ENCODE measurements at regions not wholly inside any gene's neighbourhood (a gene's known extent, or its start where the extent isn't known, plus 50 kb on each side); places are given as distances from the start of the nearest gene placed in this dataset.

- no peaks in the 10 kb centered on the region for H4K20me1 ChIP-seq (ENCODE audit: insufficient read depth)
- H2AFZ ChIP-seq, result no peak overlapping the region
- DNase-seq, result no peak
- no peak overlapping the region for H3K27ac ChIP-seq
- 75 to 79% methylated on average over 7 to 8 of the region's 10 CpGs for WGBS, 2 experiments (ENCODE audit: low coverage in 1 of 2, low lambda C conversion rate in 2 of 2, missing lambda C conversion rate in 2 of 2)
- no peaks in the 10 kb centered on the region for H3K9me2 ChIP-seq (ENCODE audit: insufficient read depth)
- H3K4me1 ChIP-seq (ENCODE audit: insufficient read depth), result peaks cover 13% of the 10 kb centered on the region
- no peaks in the 10 kb centered on the region for H3K79me2 ChIP-seq (ENCODE audit: insufficient read depth)
- H3F3A ChIP-seq (ENCODE audit: insufficient read depth), result no peaks in the 10 kb centered on the region
- H3K4me3 ChIP-seq, result no peak overlapping the region
- no peak overlapping the region for H3K4me2 ChIP-seq (ENCODE audit: unreplicated experiment)
- H3K36me3 ChIP-seq (ENCODE audit: low read depth), result no peaks in the 10 kb centered on the region
- no peaks in the 10 kb centered on the region for H3K27me3 ChIP-seq (replicated peaks; ENCODE audit: insufficient read depth)
- H3K9ac ChIP-seq, result no peak overlapping the region
- in situ Hi-C loops (cut with MboI), result no loop called here
- H3K9me3 ChIP-seq (ENCODE audit: low read depth), result no peaks in the 10 kb centered on the region
- TF ChIP-seq EZH2phosphoT487 (IDR thresholded peaks at IDR 0.05; ENCODE audit: insufficient read depth, low read depth), result no peak
- no peak for TF ChIP-seq EZH2 (IDR thresholded peaks at IDR 0.05; ENCODE audit: insufficient read depth, poor library complexity, severe bottlenecking)
These were observed 234.1 kb downstream of the BCL11B start for GRCh38 chr14:99037777-99038430.

- no peak overlapping the region for H3K9ac ChIP-seq
- no peak overlapping the region for H3K27ac ChIP-seq
- no peaks in the 10 kb centered on the region for H3K79me2 ChIP-seq (ENCODE audit: insufficient read depth)
- H3K4me2 ChIP-seq (ENCODE audit: unreplicated experiment), result no peak overlapping the region
- in situ Hi-C loops (cut with MboI), result no loop called here
- H3K9me2 ChIP-seq (ENCODE audit: insufficient read depth), result no peaks in the 10 kb centered on the region
- no peak for DNase-seq
- peaks cover 13% of the 10 kb centered on the region for H3K4me1 ChIP-seq (ENCODE audit: insufficient read depth)
- TF ChIP-seq EZH2 (IDR thresholded peaks at IDR 0.05; ENCODE audit: insufficient read depth, poor library complexity, severe bottlenecking), result no peak
- TF ChIP-seq EZH2phosphoT487 (IDR thresholded peaks at IDR 0.05; ENCODE audit: insufficient read depth, low read depth), result no peak
- no peak overlapping the region for H2AFZ ChIP-seq
- no peaks in the 10 kb centered on the region for H3F3A ChIP-seq (ENCODE audit: insufficient read depth)
- H3K36me3 ChIP-seq (ENCODE audit: low read depth), result no peaks in the 10 kb centered on the region
- WGBS, 2 experiments (ENCODE audit: low coverage in 1 of 2, low lambda C conversion rate in 2 of 2, missing lambda C conversion rate in 2 of 2), result 57 to 68% methylated on average over 4 of the region's 4 CpGs
- no peaks in the 10 kb centered on the region for H4K20me1 ChIP-seq (ENCODE audit: insufficient read depth)
- no peaks in the 10 kb centered on the region for H3K27me3 ChIP-seq (replicated peaks; ENCODE audit: insufficient read depth)
- H3K4me3 ChIP-seq, result no peak overlapping the region
- H3K9me3 ChIP-seq (ENCODE audit: low read depth), result no peaks in the 10 kb centered on the region
These were observed 233.6 kb downstream of the BCL11B start for GRCh38 chr14:99038431-99038820.

DNA sequence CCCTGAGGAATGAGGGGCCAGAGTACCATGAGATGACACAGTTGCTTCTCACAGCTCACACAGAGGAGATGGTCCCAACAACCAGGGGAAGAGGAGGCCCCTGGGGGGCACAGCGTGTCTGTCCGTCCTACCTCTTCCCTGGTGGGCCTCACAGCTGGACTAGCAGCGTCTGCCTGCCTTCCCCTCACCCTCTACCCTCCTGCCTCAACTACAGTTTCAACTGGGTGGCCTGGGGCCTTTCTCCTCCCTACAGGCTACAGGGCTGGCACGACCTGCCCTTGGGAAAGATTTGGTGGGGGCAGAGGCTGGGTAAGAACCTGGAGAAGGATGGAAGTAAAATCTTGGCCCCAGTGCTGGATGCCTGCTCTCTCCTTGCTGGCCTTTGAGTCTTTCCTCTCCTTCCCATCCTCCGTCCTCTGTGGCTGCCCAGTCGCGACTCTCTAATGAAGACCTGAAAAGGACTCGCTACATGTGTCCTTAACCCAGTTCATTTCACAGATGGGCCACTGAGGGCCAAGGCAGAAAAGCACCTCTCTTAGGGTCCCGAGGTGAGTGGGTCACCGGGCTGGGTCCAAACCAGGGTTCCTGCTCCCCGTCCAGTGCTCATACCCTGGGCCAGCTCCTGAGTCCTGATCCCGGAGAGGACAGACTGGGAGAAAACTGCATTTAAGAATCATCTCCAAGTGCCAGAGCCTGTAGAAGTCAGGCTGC, 232.5 kb downstream of the BCL11B start:
- H2AFZ ChIP-seq, result no peak overlapping the region
- no peak for TF ChIP-seq EZH2phosphoT487 (IDR thresholded peaks at IDR 0.05; ENCODE audit: insufficient read depth, low read depth)
- TF ChIP-seq EZH2 (IDR thresholded peaks at IDR 0.05; ENCODE audit: insufficient read depth, poor library complexity, severe bottlenecking), result no peak
- 88% methylated on average over 12 of the region's 12 CpGs for WGBS, 2 experiments (ENCODE audit: low coverage in 1 of 2, low lambda C conversion rate in 2 of 2, missing lambda C conversion rate in 2 of 2)

DNA sequence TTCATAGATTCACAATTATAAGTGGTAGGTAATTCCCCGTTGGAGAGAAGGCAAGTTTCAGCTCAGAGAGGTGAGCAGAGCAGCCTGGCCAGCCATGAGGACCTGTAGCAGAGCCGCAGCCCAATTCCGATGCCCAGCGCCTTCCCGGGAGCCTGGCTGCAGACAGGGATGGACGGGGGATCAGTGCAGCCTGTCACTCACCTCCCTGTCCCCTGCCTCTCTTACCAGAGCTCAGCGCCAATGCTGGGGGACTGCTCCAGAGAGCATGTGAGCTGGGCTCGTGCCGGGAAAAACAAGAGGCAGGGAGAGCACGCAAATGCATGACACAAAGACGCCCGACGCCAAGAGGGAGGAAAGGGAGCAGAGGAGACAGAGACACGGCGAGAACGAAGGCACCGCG, 231.9 kb downstream of the BCL11B start:
- Histone ChIP-seq H4K20me1 (ENCODE audit: insufficient read depth) (no peaks in the 10 kb centered on the region), H3K9me3 (ENCODE audit: low read depth) (no peaks in the 10 kb centered on the region), H3K9me2 (ENCODE audit: insufficient read depth) (no peaks in the 10 kb centered on the region), H3F3A (ENCODE audit: insufficient read depth) (no peaks in the 10 kb centered on the region), H3K4me3 (no peak overlapping the region), H3K27me3 (replicated peaks; ENCODE audit: insufficient read depth) (no peaks in the 10 kb centered on the region), H3K4me1 (ENCODE audit: insufficient read depth) (peaks cover 13% of the 10 kb centered on the region), H2AFZ (no peak overlapping the region), H3K36me3 (ENCODE audit: low read depth) (no peaks in the 10 kb centered on the region), H3K27ac (no peak overlapping the region), H3K4me2 (ENCODE audit: unreplicated experiment) (no peak overlapping the region), H3K79me2 (ENCODE audit: insufficient read depth) (no peaks in the 10 kb centered on the region), H3K9ac (no peak overlapping the region)
- in situ Hi-C loops (cut with MboI), result no loop called here
- 51 to 52% methylated on average over 17 to 18 of the region's 18 CpGs for WGBS, 2 experiments (ENCODE audit: low coverage in 1 of 2, low lambda C conversion rate in 2 of 2, missing lambda C conversion rate in 2 of 2)
- TF ChIP-seq EZH2 (IDR thresholded peaks at IDR 0.05; ENCODE audit: insufficient read depth, poor library complexity, severe bottlenecking), result no peak
- no peak for TF ChIP-seq EZH2phosphoT487 (IDR thresholded peaks at IDR 0.05; ENCODE audit: insufficient read depth, low read depth)
- no peak for DNase-seq

More for the DNA sequence above, 232.5 kb downstream of the BCL11B start:
- H3F3A ChIP-seq (ENCODE audit: insufficient read depth), result no peaks in the 10 kb centered on the region
- no peaks in the 10 kb centered on the region for H4K20me1 ChIP-seq (ENCODE audit: insufficient read depth)
- in situ Hi-C loops (cut with MboI), result no loop called here
- no peaks in the 10 kb centered on the region for H3K79me2 ChIP-seq (ENCODE audit: insufficient read depth)
- H3K9me3 ChIP-seq (ENCODE audit: low read depth), result no peaks in the 10 kb centered on the region
- no peaks in the 10 kb centered on the region for H3K36me3 ChIP-seq (ENCODE audit: low read depth)
- peaks cover 13% of the 10 kb centered on the region for H3K4me1 ChIP-seq (ENCODE audit: insufficient read depth)
- no peak overlapping the region for H3K9ac ChIP-seq
- no peak for DNase-seq
- no peaks in the 10 kb centered on the region for H3K27me3 ChIP-seq (replicated peaks; ENCODE audit: insufficient read depth)
- no peak overlapping the region for H3K4me3 ChIP-seq
- H3K4me2 ChIP-seq (ENCODE audit: unreplicated experiment), result no peak overlapping the region
- H3K27ac ChIP-seq, result no peak overlapping the region
- no peaks in the 10 kb centered on the region for H3K9me2 ChIP-seq (ENCODE audit: insufficient read depth)

Measured in GM23248 (cell line).